ENCODE measurements at regions not wholly inside any gene's neighbourhood (a gene's known extent, or its start where the extent isn't known, plus 50 kb on each side); places are given as distances from the start of the nearest gene placed in this dataset.

DNA sequence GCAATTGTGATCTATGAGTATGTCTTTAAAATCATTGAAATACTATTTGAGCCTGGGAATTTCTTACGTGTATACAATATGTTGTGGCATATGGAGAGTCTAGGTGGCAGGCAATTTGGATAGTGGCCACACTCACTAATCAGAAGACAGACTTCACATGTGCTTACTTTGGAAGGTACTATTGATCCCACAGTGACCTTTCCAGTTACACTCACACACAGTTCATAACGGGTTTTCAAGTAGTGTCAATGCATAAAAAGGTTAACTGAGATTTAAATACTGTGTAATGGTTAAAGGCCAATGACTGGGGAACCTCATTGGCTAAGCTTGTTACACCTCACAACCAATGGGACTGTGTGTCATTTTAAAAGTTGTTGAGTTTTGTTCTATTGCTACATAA is 783.2 kb downstream of the RPA4 start:
- H3K4me2 ChIP-seq (ENCODE audit: low read length) = no peak overlapping the region
- no peaks in the 10 kb centered on the region for H3K36me3 ChIP-seq (replicated peaks; ENCODE audit: low read depth, low read length)
- no peak overlapping the region for H3K4me3 ChIP-seq (ENCODE audit: low read length)
- no peaks in the 10 kb centered on the region for H3K79me2 ChIP-seq (ENCODE audit: low read length)
- no peak overlapping the region for H3K27ac ChIP-seq (ENCODE audit: low read length)
- no peak overlapping the region for H2AFZ ChIP-seq (ENCODE audit: low read depth, low read length)
- no peak overlapping the region for H3K9ac ChIP-seq (ENCODE audit: low read length)
- H3K27me3 ChIP-seq (ENCODE audit: low read depth, low read length) = no peaks in the 10 kb centered on the region
- H3K4me1 ChIP-seq (ENCODE audit: low read length) = no peaks in the 10 kb centered on the region
- no peaks in the 10 kb centered on the region for H4K20me1 ChIP-seq (ENCODE audit: insufficient read depth, low read length)
- H3K9me3 ChIP-seq (ENCODE audit: insufficient read depth, low read length) = no peaks in the 10 kb centered on the region
- TF ChIP-seq, protein P1, sequence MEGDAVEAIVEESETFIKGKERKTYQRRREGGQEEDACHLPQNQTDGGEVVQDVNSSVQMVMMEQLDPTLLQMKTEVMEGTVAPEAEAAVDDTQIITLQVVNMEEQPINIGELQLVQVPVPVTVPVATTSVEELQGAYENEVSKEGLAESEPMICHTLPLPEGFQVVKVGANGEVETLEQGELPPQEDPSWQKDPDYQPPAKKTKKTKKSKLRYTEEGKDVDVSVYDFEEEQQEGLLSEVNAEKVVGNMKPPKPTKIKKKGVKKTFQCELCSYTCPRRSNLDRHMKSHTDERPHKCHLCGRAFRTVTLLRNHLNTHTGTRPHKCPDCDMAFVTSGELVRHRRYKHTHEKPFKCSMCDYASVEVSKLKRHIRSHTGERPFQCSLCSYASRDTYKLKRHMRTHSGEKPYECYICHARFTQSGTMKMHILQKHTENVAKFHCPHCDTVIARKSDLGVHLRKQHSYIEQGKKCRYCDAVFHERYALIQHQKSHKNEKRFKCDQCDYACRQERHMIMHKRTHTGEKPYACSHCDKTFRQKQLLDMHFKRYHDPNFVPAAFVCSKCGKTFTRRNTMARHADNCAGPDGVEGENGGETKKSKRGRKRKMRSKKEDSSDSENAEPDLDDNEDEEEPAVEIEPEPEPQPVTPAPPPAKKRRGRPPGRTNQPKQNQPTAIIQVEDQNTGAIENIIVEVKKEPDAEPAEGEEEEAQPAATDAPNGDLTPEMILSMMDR (IDR thresholded peaks at IDR 0.05; ENCODE audit: low read depth, low read length) = no peak
- no peak for TF ChIP-seq EZH2phosphoT487 (IDR thresholded peaks at IDR 0.05; ENCODE audit: low read depth)

DNA sequence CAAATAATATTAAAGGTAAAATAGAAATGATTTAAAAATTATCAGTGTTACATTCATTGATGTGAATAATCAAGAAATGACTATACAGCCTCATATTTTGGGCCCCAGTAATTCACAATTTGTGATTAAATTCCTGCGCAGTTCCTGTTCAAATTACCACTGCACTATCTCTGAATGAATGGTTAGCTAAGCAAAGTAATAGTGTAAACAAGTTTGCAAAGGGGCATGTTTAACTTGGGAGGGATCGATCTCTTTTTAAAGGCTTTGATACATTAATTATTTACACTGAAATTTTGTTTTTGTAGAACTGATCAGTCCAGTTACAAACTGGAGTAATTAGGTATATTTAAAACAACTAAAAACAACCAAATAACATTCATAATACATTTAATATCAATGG is 784.4 kb downstream of the RPA4 start:
- Histone ChIP-seq H3K79me2 (ENCODE audit: low read length) (no peaks in the 10 kb centered on the region), H3K4me2 (ENCODE audit: low read length) (no peak overlapping the region), H3K27me3 (ENCODE audit: low read depth, low read length) (no peaks in the 10 kb centered on the region), H2AFZ (ENCODE audit: low read depth, low read length) (no peak overlapping the region), H3K4me3 (ENCODE audit: low read length) (no peak overlapping the region), H3K4me1 (ENCODE audit: low read length) (no peaks in the 10 kb centered on the region), H3K9ac (ENCODE audit: low read length) (no peak overlapping the region), H3K27ac (ENCODE audit: low read length) (no peak overlapping the region), H3K36me3 (replicated peaks; ENCODE audit: low read depth, low read length) (no peaks in the 10 kb centered on the region), H4K20me1 (ENCODE audit: insufficient read depth, low read length) (no peaks in the 10 kb centered on the region), H3K9me3 (ENCODE audit: insufficient read depth, low read length) (no peaks in the 10 kb centered on the region)
- TF ChIP-seq, protein P1 (IDR thresholded peaks at IDR 0.05; ENCODE audit: low read depth, low read length) = no peak
- TF ChIP-seq EZH2phosphoT487 (IDR thresholded peaks at IDR 0.05; ENCODE audit: low read depth) = no peak

DNA sequence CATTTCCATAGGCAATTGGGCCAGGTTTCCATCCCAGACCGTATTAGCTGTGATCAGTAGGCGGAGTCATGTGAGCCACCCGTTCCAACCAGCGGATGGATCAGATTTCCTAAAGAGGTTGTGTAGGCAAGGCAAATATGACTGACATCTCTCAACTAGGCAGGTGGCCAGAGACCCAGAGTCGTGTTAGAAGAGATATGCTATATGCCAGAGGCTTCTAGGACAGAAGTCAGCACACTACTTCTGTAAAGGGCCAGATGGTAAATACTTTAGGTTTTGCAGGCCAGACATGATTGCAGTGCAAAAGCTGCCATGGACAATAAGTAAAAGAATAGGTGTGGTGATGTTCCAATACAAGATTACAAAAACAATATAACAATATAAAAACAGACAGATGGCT is 788.4 kb downstream of the RPA4 start:
- TF ChIP-seq, protein P1 (IDR thresholded peaks at IDR 0.05; ENCODE audit: low read depth, low read length) = no peak
- TF ChIP-seq EZH2phosphoT487 (IDR thresholded peaks at IDR 0.05; ENCODE audit: low read depth) = no peak
- no peak overlapping the region for H3K9ac ChIP-seq (ENCODE audit: low read length)
- H4K20me1 ChIP-seq (ENCODE audit: insufficient read depth, low read length) = no peaks in the 10 kb centered on the region
- no peak overlapping the region for H3K27ac ChIP-seq (ENCODE audit: low read length)
- no peak overlapping the region for H2AFZ ChIP-seq (ENCODE audit: low read depth, low read length)
- no peak overlapping the region for H3K4me2 ChIP-seq (ENCODE audit: low read length)
- no peaks in the 10 kb centered on the region for H3K27me3 ChIP-seq (ENCODE audit: low read depth, low read length)
- H3K79me2 ChIP-seq (ENCODE audit: low read length) = no peaks in the 10 kb centered on the region
- no peaks in the 10 kb centered on the region for H3K4me1 ChIP-seq (ENCODE audit: low read length)
- no peaks in the 10 kb centered on the region for H3K9me3 ChIP-seq (ENCODE audit: insufficient read depth, low read length)
- no peak overlapping the region for H3K4me3 ChIP-seq (ENCODE audit: low read length)
- no peaks in the 10 kb centered on the region for H3K36me3 ChIP-seq (replicated peaks; ENCODE audit: low read depth, low read length)

DNA sequence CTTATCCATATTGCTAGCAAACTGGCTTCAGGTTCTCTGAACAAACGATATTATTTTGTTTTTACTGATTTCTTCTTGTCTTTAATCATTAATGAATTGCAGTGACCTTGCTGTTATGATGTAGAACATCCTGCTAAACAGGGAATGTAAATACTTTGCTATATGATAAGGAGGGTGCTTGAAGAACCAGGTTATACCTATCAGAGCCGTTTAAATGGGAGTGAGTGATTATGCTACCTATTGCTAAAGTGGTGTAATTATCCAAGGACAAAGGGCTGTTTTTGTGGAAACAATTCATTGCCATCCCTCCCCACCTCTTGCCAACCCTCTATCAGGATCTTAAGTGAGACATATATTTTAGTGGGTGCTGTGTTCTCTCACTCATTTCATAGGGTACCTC is 788.9 kb downstream of the RPA4 start:
- Histone ChIP-seq H3K9ac (ENCODE audit: low read length) (no peak overlapping the region), H3K9me3 (ENCODE audit: insufficient read depth, low read length) (no peaks in the 10 kb centered on the region), H3K27me3 (ENCODE audit: low read depth, low read length) (no peaks in the 10 kb centered on the region), H4K20me1 (ENCODE audit: insufficient read depth, low read length) (no peaks in the 10 kb centered on the region), H3K27ac (ENCODE audit: low read length) (no peak overlapping the region), H3K79me2 (ENCODE audit: low read length) (no peaks in the 10 kb centered on the region), H3K36me3 (replicated peaks; ENCODE audit: low read depth, low read length) (no peaks in the 10 kb centered on the region), H3K4me2 (ENCODE audit: low read length) (no peak overlapping the region), H3K4me1 (ENCODE audit: low read length) (no peaks in the 10 kb centered on the region), H2AFZ (ENCODE audit: low read depth, low read length) (no peak overlapping the region), H3K4me3 (ENCODE audit: low read length) (no peak overlapping the region)
- TF ChIP-seq, protein P1 (IDR thresholded peaks at IDR 0.05; ENCODE audit: low read depth, low read length) = no peak
- no peak for TF ChIP-seq EZH2phosphoT487 (IDR thresholded peaks at IDR 0.05; ENCODE audit: low read depth)

Measured in OCI-LY3 (cell line).